Calu3 (cell line): ENCODE measurements at regions not wholly inside any gene's neighbourhood (a gene's known extent, or its start where the extent isn't known, plus 50 kb on each side); places are given as distances from the start of the nearest gene placed in this dataset.

ENCODE experiments used
- BruUV-seq: library from RNA; stranded (reverse); fragments of 400-500 nt; replicated peaks from 2 replicates; lab custom pipeline; 2021; lab: Mats Ljungman, UMichigan
- CTCF ChIA-PET: fragments of 300-600 bp; sonication (Branson Sonifier 250); formaldehyde crosslinking; loops from one replicate; lab custom pipeline; 2022; ENCODE audit warnings: antibody characterized with exemption; lab: Charles Lee
- DNase-seq: peaks from one replicate; pipeline ENCODE4 v3.0.0; 2022
- H3K27ac Mint-ChIP-seq: one replicate; pipeline ENCODE4 v1.8.0; 2022; ENCODE audit warnings: mixed read lengths; ENCODE audit not compliant: unreplicated experiment
- H3K27me3 Mint-ChIP-seq: one replicate; pipeline ENCODE4 v1.8.0; 2022; ENCODE audit warnings: mixed read lengths; ENCODE audit not compliant: unreplicated experiment
- H3K36me3 Mint-ChIP-seq: one replicate; pipeline ENCODE4 v1.8.0; 2022; ENCODE audit warnings: mild to moderate bottlenecking, moderate library complexity, mixed read lengths; ENCODE audit not compliant: insufficient read depth, unreplicated experiment
- H3K4me1 Mint-ChIP-seq: one replicate; pipeline ENCODE4 v1.8.0; 2022; ENCODE audit warnings: mild to moderate bottlenecking, low read depth, mixed read lengths; ENCODE audit not compliant: unreplicated experiment
- H3K4me3 Mint-ChIP-seq: one replicate; pipeline ENCODE4 v1.8.0; 2022; ENCODE audit warnings: mild to moderate bottlenecking, low read depth, moderate library complexity, mixed read lengths; ENCODE audit not compliant: unreplicated experiment
- H3K9me3 Mint-ChIP-seq: one replicate; pipeline ENCODE4 v1.8.0; 2022; ENCODE audit warnings: low read depth, mixed read lengths; ENCODE audit not compliant: unreplicated experiment
- intact Hi-C: fragments of 100-400 bp; cut with micrococcal nuclease; formaldehyde crosslinking; loops from one replicate; pipeline ENCODE4 v1.10.0; 2022; ENCODE audit not compliant: unreplicated experiment
- TF ChIP-seq, protein P1 (sequence below): fragments of 200-600 bp; IDR thresholded peaks from one replicate; pipeline ENCODE4 v1.8.0; 2022; ENCODE audit warnings: antibody characterized with exemption; ENCODE audit not compliant: unreplicated experiment

GRCh38 chr18:29071869-29072268, 894.9 kb upstream of the CDH2 start:
- H3K27ac Mint-ChIP-seq, result no peak overlapping the region
- DNase-seq, result no peak
- no peaks in the 10 kb centered on the region for H3K9me3 Mint-ChIP-seq
- no peaks in the 10 kb centered on the region for H3K27me3 Mint-ChIP-seq
- no peaks in the 10 kb centered on the region for H3K4me1 Mint-ChIP-seq
- no TSS peak for BruUV-seq
- H3K4me3 Mint-ChIP-seq, result no peak overlapping the region
- intact Hi-C loops, result no loop called here
- H3K36me3 Mint-ChIP-seq, result no peaks in the 10 kb centered on the region
- CTCF ChIA-PET, result no interaction called here
- TF ChIP-seq, protein P1, sequence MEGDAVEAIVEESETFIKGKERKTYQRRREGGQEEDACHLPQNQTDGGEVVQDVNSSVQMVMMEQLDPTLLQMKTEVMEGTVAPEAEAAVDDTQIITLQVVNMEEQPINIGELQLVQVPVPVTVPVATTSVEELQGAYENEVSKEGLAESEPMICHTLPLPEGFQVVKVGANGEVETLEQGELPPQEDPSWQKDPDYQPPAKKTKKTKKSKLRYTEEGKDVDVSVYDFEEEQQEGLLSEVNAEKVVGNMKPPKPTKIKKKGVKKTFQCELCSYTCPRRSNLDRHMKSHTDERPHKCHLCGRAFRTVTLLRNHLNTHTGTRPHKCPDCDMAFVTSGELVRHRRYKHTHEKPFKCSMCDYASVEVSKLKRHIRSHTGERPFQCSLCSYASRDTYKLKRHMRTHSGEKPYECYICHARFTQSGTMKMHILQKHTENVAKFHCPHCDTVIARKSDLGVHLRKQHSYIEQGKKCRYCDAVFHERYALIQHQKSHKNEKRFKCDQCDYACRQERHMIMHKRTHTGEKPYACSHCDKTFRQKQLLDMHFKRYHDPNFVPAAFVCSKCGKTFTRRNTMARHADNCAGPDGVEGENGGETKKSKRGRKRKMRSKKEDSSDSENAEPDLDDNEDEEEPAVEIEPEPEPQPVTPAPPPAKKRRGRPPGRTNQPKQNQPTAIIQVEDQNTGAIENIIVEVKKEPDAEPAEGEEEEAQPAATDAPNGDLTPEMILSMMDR, result no peak

- H3K36me3 Mint-ChIP-seq, result no peaks in the 10 kb centered on the region
- DNase-seq, result no peak
- H3K4me1 Mint-ChIP-seq, result peaks cover 8% of the 10 kb centered on the region
- no peaks in the 10 kb centered on the region for H3K27me3 Mint-ChIP-seq
- H3K9me3 Mint-ChIP-seq, result no peaks in the 10 kb centered on the region
- TF ChIP-seq, protein P1, result no peak
- no TSS peak for BruUV-seq
- CTCF ChIA-PET, result no interaction called here
- no peak overlapping the region for H3K4me3 Mint-ChIP-seq
- intact Hi-C loops, result no loop called here
- H3K27ac Mint-ChIP-seq, result no peak overlapping the region
Observed at GRCh38 chr18:29063346-29063745, 886.4 kb upstream of the CDH2 start.

GRCh38 chr18:29062921-29063320, 886.0 kb upstream of the CDH2 start:
- no peaks in the 10 kb centered on the region for H3K27me3 Mint-ChIP-seq
- H3K27ac Mint-ChIP-seq, result no peak overlapping the region
- no peak overlapping the region for H3K4me3 Mint-ChIP-seq
- DNase-seq, result no peak
- intact Hi-C loops, result no loop called here
- no peaks in the 10 kb centered on the region for H3K36me3 Mint-ChIP-seq
- H3K9me3 Mint-ChIP-seq, result no peaks in the 10 kb centered on the region
- H3K4me1 Mint-ChIP-seq, result peaks cover 8% of the 10 kb centered on the region
- TF ChIP-seq, protein P1, result no peak
- no TSS peak for BruUV-seq
- CTCF ChIA-PET, result interaction anchor here (0.6 kb wide), 1 partner anchor 1431 kb away, joined by 3 read pairs; no protein-coding TSS in a partner anchor

DNA sequence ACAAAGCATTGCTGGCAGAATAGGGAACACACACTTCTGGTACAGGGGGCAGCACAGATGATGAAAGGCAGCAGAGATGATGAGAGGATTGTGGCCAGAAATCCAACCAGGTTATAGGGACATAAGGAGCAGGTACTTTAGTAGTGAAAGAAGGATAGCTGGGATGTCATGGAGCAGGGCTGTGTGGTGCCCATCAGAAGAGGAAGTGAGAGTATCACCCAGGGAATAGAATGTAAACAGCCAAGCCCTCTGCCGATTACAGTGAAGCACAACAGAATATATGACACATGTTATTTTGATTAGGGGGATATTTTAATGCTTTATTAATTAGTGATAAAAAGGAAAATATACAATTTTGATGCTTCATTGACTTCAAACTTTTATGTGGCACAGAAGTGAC, 883.4 kb upstream of the CDH2 start:
- CTCF ChIA-PET, result no interaction called here
- H3K4me3 Mint-ChIP-seq, result no peak overlapping the region
- TF ChIP-seq, protein P1, result no peak
- no peaks in the 10 kb centered on the region for H3K27me3 Mint-ChIP-seq
- no peaks in the 10 kb centered on the region for H3K36me3 Mint-ChIP-seq
- peaks cover 2% of the 10 kb centered on the region for H3K9me3 Mint-ChIP-seq
- H3K4me1 Mint-ChIP-seq, result peaks cover 8% of the 10 kb centered on the region
- intact Hi-C loops, result no loop called here
- H3K27ac Mint-ChIP-seq, result no peak overlapping the region
- no peak for DNase-seq
- no TSS peak for BruUV-seq
